ENCODE measurements at regions not wholly inside any gene's neighbourhood (a gene's known extent, or its start where the extent isn't known, plus 50 kb on each side); places are given as distances from the start of the nearest gene placed in this dataset.
"Not testable (repeated sequence)": the region's sequence is repeated elsewhere in the genome, so short reads cannot be mapped to it uniquely, and the experiment has no call there.

GRCh38 chr3:71962561-71963240, 177.8 kb upstream of the PROK2 start:
- peak; percentile 50 for DNase-seq

DNA sequence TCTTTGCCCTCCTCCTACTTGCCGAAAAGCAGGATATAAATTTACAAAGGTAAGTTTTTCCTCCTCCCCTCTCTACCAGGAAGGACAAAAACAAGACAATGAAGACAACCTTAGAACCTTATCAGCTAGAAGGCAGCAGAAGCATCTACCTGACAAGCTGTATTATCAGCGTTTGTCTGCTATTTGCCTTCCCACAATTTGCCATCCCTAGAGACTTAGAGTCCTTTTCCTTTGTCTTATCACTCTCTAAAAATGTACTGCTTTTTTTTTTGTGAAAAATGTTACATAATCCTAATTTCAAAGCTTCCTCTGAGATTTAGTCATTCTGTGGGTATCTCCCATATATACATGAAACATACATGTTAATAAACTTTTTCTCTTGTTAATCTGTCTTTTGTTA, 176.9 kb upstream of the PROK2 start:
- no peak for DNase-seq

DNA sequence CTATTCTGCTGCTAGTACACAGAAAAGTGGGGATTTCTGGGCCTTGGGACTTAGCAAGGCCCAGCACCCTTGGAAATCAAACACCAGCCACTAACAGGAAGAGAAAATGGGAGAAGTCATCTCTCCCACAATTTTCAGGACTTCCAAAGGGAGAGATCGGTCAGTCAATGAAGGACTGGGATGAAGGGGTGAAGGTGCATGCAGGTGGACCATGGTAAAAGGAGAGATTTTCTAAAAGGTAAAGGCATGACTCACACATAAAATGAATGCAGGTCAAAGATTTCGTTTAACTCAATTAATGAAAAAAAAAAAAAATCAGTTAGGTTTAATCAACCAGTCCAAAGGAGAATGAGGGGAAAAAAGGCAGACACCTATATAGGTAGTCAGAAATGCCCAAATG, 176.4 kb upstream of the PROK2 start:
- no peak for DNase-seq

- peak; percentile 76 for DNase-seq
These were observed 173.6 kb upstream of the PROK2 start for GRCh38 chr3:71958533-71958932.

GRCh38 chr3:71956716-71957115, 171.8 kb upstream of the PROK2 start:
- no peak for DNase-seq

GRCh38 chr3:71956069-71956340, 171.1 kb upstream of the PROK2 start:
- DNase-seq = no peak

- DNase-seq = peak; percentile 88
These were observed 170.5 kb upstream of the PROK2 start for GRCh38 chr3:71955240-71956068.

- no peak for DNase-seq
These were observed 166.9 kb upstream of the PROK2 start for GRCh38 chr3:71951842-71952241.

DNA sequence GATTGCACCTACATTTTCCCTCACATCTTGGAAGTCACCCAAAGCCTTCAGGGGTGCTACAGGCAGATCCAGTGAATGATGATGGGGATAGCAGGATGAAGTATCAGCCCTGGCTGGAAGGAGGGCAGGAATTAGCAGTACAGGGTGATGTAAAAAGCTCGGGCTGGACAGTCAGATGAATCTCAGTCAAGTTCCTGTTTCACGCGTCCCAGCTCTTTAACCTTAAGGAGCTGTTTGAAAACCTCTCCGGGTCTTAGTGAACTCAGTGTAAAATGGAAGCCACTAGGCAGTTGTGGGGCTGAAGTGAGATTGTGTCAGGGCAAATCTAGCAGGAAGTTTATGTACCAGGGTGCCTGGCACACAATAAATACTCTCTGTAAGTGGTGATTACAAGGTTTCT, 166.4 kb upstream of the PROK2 start:
- no peak for DNase-seq

DNA sequence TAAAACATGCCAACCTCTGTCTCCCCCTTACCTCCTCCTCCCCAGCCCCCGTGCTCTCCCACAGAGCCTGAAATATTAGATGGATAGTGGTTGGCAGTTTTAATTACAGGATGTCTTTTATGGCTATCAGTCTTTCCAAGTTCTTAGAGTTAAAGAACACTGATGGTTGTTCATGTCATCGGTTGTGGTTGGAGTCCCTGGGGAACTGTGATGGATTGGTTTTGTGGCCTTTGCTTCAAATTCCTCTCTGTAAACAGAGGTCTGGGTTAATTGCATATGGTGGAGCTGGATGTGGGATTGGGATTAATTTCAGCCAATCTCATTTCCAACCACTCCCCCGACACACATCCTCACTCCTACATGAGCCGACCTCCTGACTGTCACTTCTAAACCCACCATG, 164.5 kb upstream of the PROK2 start:
- DNase-seq = no peak

DNA sequence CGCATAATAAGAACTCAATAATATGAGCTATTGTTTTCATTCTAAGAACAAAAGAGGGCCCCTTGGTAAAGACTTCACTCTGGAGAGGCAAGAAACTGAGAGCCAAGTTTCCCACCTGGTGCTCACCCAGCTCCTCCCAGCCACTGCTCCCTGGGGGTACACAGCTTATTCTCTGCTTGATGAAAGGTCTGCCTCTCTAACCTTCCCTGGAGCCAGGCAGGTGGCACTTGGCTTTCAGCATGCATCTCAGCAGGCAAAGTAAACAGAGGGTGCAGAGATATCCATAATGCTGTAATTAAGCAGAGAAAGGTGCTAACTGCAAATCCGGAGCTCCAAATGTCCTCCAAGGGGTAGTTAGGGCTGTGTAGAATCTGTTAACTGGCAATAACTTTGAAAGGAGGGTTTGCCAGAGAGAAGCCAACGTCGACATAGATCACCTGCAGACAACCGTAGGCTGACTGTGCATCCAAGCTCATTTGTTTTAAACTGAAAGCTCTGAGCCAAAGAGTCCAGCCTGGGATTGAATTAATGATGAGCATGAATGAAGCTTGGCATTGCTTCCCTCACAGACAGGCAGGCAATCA, 159.6 kb upstream of the PROK2 start:
- no peak for DNase-seq

DNA sequence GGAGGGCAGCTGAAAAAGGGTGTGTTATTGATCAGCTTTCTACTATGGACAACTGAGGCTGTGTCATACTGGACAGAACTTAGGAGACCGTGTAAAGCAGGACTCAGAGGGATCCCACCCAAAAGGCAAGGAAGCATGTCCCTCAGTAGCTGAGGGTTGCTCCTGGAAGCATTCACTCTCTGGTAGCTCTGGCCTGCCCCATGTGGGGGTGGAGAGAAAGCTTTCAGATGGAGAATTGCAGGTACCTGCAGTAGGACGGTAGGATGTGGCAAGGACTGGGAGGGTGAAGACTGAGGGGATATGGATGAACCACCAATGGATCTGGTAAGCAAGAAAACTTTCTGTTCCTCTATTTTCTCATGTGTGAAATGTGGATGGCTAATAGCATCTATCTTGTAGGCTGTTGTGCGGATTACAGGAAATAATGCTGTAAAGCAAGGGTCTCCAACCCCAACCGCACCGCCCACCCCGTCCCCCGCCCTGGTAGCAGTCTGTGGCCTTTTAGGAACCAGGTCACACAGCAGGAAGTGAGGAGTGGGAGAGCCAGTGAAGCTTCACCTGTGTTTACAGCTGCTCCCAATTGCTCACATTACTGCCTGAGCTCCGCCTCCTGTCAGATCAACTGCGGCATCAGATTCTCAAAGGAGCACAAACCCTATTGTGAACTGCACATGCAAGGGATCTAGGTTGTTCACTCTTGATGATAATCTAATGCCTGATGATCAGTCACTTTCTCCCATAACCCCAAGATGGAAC, 157.7 kb upstream of the PROK2 start:
- DNase-seq = no peak

DNA sequence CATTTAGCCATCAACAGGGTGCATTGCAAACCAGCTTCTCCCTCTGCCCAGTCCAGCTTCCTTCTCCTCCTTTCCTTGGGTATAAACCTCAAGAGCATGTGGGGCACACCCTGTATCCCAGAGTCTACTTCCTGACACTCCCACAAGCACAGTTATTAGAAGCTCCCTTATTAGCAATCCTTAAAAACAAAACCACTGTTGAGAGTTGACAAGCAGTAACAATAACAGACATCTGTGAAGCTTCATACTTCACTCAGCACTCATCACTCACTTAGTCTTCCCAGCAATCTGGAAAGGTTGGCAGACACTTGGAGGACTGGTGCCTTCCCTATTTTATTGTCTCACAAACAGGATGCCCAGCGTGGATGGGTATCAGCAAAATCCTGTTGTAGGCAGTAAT, 155.5 kb upstream of the PROK2 start:
- no peak for DNase-seq

GRCh38 chr3:71938081-71938480, 153.1 kb upstream of the PROK2 start:
- not testable (repeated sequence) for DNase-seq

DNA sequence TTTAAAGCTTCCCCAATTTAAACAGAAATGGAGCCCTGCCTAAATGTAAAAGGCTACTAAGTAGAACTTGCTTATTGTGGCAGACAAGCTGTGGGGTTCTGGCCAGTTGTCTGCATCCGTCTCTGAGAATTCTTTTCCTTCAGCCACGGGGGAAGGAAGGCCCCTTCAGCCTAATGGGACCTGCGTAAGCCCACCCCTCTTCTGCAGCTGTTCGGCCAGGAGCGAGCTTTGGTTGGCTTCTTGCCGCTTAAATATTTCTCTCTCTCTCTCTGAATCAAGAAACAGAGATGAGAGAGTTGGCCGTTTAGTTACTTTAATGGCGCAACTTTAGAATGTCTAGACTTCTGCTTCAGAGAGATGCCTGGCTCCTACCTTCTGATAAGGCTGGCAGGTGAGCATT, 151.7 kb upstream of the PROK2 start:
- DNase-seq = no peak

GRCh38 chr3:71934520-71935270, 149.7 kb upstream of the PROK2 start:
- no peak for DNase-seq

- no peak for DNase-seq
These were observed 147.0 kb upstream of the PROK2 start for GRCh38 chr3:71931922-71932321.

- peak; percentile 59 for DNase-seq
These were observed 145.4 kb upstream of the PROK2 start for GRCh38 chr3:71930056-71930991.

GRCh38 chr3:71928212-71928611, 143.3 kb upstream of the PROK2 start:
- no peak for DNase-seq

GRCh38 chr3:71927505-71928066, 142.6 kb upstream of the PROK2 start:
- DNase-seq = no peak

GRCh38 chr3:71926616-71927015, 141.7 kb upstream of the PROK2 start:
- no peak for DNase-seq

DNA sequence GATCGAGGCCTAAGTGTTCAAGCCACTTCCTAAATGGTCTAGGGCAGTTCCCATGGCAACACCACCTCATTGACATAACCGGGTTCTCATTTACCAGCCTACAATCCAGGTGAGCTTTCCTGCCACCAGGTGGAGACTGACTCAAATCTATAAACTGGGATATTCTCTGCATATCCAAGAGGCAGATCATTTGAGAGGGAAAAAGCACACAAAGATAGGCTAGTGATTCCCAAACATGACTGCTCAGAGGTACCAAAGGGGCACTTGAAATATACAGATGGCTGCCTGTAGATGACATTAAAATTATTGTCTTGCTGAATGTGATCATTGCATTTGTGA, 141.3 kb upstream of the PROK2 start:
- DNase-seq = peak; percentile 19
